ENCODE measurements at regions not wholly inside any gene's neighbourhood (a gene's known extent, or its start where the extent isn't known, plus 50 kb on each side); places are given as distances from the start of the nearest gene placed in this dataset.
"Not testable (repeated sequence)": the region's sequence is repeated elsewhere in the genome, so short reads cannot be mapped to it uniquely, and the experiment has no call there.

DNA sequence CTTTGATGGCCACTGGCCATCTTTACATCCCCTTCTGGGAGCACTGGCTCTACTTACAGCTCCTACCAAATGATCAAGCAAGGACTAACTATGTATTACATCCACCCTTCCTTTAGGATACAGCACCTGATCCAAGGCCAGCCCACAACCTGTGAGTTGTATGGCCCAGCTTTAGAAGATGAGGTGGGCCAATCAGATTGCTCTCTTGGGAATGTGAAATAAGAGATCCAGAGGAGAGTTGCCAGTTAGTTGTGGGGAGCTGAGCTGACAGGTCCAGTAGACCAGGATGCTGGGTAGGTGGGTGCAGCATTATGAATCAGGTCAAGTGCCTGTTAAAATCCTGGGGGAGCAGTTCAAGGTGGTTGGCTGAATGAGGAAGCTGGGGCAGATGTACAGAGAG is 111.5 kb downstream of the GNL3L start:
- H3K4me3 ChIP-seq (ENCODE audit: control insufficient read depth, low read depth, low read length), result no peak overlapping the region
- TF ChIP-seq, protein P1, sequence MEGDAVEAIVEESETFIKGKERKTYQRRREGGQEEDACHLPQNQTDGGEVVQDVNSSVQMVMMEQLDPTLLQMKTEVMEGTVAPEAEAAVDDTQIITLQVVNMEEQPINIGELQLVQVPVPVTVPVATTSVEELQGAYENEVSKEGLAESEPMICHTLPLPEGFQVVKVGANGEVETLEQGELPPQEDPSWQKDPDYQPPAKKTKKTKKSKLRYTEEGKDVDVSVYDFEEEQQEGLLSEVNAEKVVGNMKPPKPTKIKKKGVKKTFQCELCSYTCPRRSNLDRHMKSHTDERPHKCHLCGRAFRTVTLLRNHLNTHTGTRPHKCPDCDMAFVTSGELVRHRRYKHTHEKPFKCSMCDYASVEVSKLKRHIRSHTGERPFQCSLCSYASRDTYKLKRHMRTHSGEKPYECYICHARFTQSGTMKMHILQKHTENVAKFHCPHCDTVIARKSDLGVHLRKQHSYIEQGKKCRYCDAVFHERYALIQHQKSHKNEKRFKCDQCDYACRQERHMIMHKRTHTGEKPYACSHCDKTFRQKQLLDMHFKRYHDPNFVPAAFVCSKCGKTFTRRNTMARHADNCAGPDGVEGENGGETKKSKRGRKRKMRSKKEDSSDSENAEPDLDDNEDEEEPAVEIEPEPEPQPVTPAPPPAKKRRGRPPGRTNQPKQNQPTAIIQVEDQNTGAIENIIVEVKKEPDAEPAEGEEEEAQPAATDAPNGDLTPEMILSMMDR (conservative IDR thresholded peaks at IDR 0.05; ENCODE audit: control insufficient read depth, insufficient read depth, low read depth, low read length), result no peak
- peak; percentile 7 for DNase-seq (ENCODE audit: low read depth)

DNA sequence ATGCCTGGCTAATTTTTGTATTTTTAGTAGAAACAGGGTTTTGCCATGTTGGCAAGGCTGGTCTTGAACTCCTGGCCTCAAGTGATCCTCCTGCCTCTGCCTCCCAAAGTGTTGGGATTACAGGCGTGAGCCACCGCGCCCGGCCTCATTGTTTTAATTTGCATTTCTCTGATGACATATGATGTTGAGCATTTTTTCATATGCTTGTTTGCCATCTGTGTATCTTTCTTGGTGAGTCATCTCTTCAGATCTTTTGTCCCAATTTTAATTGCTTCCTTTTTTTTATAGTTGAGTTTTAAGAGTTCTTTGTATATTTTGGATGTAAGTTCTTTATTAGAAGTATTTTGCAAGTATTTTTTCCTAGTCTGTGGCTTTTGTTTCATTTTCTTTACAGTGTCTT is 117.6 kb downstream of the GNL3L start:
- peak; percentile 14 for DNase-seq (ENCODE audit: low read depth)
- not testable (repeated sequence) for H3K4me3 ChIP-seq (ENCODE audit: control insufficient read depth, low read depth, low read length)

GRCh38 chrX:54659547-54659946 is 129.5 kb downstream of the GNL3L start:
- H3K4me3 ChIP-seq (ENCODE audit: control insufficient read depth, low read depth, low read length), result no peak overlapping the region
- DNase-seq (ENCODE audit: low read depth), result no peak
- TF ChIP-seq, protein P1 (conservative IDR thresholded peaks at IDR 0.05; ENCODE audit: control insufficient read depth, insufficient read depth, low read depth, low read length), result no peak

GRCh38 chrX:54675762-54676161 is 122.3 kb downstream of the ITIH6 start:
- no peak overlapping the region for H3K4me3 ChIP-seq (ENCODE audit: control insufficient read depth, low read depth, low read length)
- no peak for DNase-seq (ENCODE audit: low read depth)
- TF ChIP-seq, protein P1 (conservative IDR thresholded peaks at IDR 0.05; ENCODE audit: control insufficient read depth, insufficient read depth, low read depth, low read length), result no peak

DNA sequence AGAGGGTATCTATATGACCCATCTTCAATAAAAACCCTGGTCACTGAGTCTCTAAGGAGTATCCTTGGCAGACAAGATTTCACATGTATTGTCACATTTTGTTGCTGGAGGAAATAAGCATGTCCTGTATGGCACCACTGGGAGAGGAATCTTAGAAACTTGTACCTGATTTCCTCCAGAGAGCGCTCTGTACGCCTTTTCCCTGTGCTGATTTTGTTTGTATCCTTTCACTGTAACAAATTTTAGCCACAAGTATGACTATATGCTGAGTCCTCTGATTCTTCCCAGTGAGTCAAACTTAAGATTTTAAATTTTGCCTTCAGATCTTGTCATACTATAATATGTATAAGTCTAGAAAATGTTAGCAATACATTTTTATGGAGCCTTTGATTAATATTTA is 102.8 kb downstream of the ITIH6 start:
- TF ChIP-seq, protein P1 (conservative IDR thresholded peaks at IDR 0.05; ENCODE audit: control insufficient read depth, insufficient read depth, low read depth, low read length), result no peak
- peak; percentile 23 for DNase-seq (ENCODE audit: low read depth)
- no peak overlapping the region for H3K4me3 ChIP-seq (ENCODE audit: control insufficient read depth, low read depth, low read length)

DNA sequence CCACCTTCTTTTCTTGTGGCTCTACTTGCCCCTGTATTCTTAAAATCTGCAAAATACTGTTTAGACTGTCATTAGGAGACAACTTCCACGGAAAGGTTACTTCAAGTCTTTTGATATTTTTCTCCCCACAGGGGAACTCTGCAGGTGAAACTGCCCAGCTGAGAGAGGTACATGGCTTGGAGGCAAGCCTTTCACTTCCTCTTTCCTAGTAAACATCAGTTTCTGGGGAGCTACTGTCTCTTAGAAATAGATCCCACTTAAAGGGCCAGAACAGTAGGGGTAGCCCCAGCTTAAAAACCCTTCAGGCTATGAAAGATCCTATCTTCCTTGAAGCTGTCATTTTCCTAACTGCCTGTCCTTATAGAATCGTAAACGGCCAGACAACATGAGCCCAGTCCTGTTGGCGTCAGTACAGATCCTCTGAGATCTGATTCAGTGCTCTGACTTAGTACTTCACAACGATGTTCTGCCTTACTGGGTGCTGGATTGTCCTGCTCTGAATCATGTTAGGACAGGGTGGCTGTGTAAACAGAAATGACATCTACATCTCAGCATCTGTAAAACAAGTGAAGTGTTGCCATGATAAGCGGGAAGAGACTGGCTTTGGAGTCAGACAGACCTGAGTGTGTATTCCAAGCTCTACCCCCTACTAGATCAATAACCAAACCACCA is 102.1 kb downstream of the ITIH6 start:
- TF ChIP-seq, protein P1 (conservative IDR thresholded peaks at IDR 0.05; ENCODE audit: control insufficient read depth, insufficient read depth, low read depth, low read length), result no peak
- peak; percentile 7 for DNase-seq (ENCODE audit: low read depth)
- H3K4me3 ChIP-seq (ENCODE audit: control insufficient read depth, low read depth, low read length), result no peak overlapping the region
